Stimulated activated CD4-positive, alpha-beta T cell treated with anti-CD3 and anti-CD28 coated beads, Interleukin-15, amount 100 ng/mL, for 48 hours (primary cell): ENCODE measurements at regions not wholly inside any gene's neighbourhood (a gene's known extent, or its start where the extent isn't known, plus 50 kb on each side); places are given as distances from the start of the nearest gene placed in this dataset.
A peak's percentile ranks its signal among the peaks of the same experiment; 100 is the strongest.
"Not testable (repeated sequence)": the region's sequence is repeated elsewhere in the genome, so short reads cannot be mapped to it uniquely, and the experiment has no call there.

Source experiments
- DNase-seq, 2 donors: peaks; one replicate each; pipeline ENCODE4 v3.0.0-alpha.2; 2020; ENCODE audit warnings: low read depth in 2 of 2

DNA sequence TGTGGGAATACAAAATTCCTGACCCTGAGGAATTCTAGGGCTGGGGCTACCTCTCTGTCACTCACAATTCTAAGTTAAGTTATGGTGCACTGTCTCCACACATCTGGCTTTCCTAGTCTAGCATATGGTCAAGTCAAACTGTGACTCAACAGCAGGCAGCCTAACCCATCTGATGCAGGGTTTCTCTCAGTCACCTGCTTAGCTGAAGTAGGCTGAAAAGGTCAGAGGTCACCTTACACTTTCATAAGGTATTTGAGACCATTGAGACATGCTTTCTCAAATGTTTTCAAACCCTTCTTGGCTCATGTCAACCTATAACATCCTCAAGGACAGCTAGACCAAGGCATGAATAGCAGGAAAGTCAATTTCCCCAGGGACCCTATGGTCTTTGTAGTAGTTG, 196.5 kb upstream of the STK26 start:
- DNase-seq, result no peak

DNA sequence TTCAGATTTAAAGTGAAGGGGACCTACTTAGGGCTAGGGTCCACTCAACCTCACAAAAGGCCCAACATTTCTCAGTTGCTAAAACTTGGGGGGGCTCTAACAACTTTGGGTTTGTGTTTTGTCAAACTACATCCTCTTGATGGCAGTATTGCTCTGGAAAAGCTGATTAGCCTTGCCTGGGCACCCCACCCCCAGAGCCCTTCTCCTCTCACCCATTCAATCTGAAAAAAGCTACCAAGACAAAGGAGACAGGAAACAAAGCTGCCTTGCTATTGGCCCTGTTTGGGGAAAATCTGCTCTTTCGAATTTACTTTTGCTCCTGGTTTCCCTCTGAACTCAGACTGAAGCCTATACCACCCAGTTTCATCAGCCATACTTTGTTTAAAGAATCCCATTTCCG, 195.2 kb upstream of the STK26 start:
- DNase-seq, result peak; percentile 35 to 43

DNA sequence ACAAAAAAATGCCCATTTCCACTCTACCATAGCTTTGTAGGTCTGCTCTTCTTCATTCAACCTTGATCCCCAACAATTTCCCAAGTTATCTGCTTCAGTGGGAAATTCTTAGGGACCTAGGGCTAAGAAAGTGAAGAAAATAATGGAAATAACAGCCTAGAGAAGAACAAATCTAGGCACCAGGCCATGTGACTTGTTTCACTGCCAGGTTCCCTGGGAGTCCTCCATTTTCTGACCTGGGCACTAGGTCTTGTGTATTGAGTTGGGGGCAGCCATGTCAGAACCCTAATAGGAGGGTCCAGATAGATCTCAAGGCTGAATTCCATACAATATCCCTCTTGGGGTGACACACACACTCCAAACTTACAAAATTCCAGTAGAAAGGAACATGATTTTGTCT, 194.6 kb upstream of the STK26 start:
- no peak for DNase-seq

DNA sequence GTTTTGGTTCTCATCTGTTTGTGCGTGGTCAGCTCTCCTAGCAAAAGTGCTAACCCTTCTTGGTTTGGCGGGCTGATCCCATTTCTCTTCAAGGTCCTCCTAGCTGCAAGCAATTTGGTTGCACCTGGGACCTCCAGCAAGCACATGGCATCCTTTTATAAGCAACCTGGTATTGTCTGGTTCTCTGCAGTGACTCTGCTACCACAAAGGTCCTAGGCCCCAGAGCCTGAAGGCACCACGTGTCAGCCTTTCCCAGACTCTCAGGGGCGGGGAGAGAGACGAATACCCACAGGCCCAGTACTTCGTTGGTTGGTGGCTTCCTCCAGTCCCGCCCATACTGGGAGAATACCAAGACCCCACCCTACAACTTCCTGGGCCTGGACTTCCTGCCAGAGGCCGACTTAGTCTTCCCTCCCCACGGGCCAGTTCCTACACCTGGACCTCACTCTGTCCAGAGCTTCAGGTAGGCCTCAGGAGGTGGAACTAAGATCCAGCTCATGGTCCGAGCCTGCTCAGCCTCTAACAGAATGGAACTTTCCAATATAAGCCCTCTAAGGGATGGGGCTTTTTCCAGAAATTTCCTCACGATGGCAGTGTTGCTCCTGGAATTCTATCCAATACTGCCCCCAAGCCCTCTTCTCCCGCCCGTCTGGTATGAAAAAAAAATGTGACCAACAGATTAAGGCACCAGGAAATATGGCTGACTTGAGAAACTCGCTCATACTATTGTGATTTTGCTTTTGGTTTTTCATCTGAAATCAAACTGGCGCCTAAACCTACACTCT, 192.5 kb upstream of the STK26 start:
- DNase-seq, result peak; percentile 39 to 48

DNA sequence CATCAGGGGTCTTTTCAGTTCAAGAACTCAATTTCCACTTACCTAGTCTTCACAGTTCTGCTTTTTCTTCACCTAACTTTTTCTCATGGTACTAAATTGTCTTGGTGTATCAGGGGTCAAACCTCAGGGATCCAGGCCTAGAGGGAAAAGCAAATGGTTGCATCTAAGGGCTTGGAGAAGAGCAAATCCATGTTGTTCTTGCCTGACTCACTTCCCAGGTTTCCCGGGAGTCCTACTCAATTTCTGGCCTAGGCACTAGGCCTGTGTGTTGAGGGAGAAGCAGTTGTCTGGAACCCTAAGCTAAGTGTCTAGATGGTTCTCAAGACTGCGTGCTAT, 191.9 kb upstream of the STK26 start:
- DNase-seq, result no peak

DNA sequence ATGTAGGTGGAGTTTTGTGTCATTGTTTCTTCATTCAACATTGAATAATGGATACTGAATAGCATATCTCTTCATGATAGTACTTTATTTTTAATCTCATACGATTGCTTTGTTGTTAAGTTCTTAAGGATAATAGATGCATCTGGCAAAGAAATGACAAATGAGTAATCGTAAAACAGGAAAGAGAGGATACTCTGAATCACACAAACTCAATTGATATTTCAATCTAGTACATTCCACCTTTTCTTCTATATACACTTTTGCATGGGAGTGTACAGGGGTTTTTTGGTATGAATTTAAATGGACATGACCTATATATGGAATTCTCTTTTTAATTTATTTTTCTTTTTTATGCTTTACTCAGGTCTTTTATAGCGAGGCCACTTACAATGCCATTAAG, 186.9 kb upstream of the STK26 start:
- DNase-seq, result no peak

DNA sequence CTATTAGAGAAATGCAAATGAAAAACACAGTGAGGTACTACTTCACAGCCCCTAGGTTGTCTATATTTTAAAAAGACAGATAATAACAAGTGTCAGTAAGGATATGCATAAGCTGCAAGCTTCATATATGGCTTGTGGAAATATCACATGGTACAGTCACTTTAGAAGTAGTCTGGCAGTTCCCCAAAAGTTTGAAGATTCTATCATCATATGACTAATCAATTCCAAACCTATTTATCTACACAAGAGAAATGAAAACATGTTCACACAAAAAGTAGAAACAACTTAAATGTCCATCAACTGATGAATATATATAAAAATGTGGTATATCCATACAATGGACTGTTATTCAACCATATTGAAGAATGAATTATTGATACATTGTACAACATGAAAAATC, 185.8 kb upstream of the STK26 start:
- no peak for DNase-seq

DNA sequence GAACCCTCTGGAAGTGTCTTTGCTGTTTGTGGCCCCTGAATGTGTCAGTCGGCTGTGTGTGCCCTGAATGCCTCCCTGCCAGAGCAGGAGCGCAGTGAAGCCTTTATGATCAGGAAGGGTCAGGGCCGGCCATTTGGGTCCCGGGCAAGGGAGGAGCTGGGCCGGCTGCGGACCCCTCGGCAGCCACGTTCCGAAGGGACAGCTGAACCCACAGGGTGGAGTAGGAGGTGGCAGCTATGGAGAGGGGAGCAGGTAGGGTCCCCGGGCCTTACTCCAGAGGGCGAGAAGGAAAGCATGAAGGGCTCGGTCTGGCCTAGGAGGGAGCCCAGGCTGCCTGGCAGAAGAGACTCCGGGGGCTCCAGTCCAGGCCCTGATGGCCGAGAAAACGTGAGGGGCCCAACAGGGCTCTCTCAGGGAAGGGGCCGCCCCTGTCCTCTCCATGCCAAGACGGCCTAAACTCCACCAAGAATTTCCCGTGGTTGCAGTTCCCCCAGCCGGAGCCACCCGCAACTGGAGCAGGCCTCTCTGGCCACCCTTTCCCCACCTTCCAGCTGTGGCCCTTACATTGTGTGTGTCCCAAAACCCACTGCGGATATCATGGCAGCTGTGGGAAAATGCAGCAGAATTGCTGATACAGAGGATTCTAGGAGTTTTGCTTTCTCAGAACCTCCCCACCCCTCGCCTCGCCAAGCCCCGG, 182.2 kb upstream of the STK26 start:
- DNase-seq, result no peak

DNA sequence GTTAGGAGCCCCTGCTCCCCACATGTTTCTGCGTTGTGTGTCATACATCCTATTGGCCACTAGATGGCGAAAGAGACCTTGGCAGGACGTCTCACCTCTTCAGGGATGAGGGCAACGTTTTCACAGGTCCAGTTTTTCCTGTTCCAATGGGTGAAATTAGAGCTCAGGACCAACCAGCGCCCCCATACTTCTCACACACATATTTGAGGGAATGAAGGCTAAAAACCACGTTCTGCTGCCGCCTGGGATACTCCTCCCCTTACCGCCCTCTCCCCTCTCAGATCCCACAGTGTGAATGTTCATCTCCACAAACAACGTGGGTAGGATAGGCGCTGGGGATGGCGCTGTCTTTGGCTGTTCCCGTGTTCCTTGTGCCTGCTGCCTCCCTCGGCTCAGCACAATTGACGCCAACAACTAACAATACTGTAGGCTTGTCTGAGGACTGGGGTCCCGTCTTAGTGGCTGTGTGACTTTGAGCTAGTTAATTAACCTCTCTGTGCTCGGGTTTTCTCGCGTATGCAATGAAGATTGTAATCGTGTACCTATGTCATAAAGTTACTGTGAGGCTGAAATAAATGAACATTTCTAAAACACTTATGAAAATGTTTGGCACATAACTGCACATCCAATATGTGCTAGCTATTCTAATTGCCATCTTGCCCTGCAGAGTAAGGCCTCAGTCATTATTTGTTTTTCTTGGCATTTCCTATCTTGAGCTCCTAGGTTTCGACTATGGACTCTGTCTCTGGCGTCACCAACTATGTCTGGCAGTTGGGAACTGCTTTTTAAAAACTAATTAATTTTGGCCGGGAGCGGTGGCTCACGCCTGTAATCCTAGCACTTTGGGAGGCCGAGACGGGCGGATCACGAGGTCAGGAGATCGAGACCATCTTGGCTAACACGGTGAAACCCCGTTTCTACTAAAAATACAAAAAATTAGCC, 181.3 kb upstream of the STK26 start:
- DNase-seq, result peak in 1 of 2 donors; percentile 7

DNA sequence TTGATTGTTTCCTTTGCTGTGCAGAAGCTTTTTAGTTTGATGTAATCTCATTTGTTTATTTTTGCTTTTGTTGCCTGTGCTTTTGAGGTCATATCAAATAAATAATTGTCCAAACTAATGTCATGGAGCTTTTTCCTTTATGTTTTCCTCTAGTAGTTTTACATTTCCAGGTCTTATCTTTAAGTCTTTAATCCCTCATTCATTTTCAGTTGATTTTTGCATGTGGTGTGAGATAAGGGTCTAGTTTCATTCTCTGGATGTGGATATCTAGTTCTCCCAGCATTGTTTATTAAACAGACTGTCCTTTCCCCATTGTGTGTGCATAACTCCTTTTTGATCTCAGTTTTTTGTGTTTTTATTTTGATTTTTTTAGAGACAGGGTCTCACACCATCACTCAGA, 179.1 kb upstream of the STK26 start:
- DNase-seq, result no peak

DNA sequence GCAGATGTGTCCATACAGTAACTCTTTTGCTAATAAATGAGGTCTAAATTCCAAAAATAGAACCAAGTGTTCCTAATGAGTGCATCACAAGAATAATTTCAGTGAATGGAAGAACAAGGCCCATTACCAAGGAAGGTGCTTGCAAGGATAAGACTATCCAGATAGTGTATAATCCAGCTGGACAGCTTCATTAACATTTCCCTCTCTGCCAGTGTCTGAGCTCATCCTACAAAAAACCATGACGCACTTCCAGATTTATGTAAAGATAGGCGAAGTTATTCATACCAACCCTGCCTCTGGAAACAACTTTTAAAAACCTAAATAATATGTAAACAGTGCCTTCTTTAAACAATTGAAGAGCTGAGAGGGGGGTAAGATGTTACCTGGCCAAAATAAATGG, 177.9 kb upstream of the STK26 start:
- DNase-seq, result no peak

DNA sequence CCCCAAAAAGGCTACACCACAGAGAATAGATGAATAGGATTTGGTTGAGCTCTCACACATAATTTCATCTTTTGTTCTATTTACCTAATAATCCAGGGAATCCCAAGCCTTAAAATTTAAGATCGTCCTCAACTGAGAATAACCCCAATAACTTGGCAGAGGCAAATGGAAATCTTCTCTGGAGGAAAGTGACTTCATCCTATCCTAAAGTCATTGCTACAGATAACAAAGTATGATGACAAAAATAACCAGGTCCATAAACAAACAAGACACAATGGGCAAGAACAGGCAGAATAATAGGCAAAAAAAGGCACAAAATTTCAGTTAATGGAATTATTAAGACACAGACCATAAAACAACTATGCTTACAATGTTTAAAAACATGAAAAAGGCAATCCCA, 177.3 kb upstream of the STK26 start:
- no peak for DNase-seq

DNA sequence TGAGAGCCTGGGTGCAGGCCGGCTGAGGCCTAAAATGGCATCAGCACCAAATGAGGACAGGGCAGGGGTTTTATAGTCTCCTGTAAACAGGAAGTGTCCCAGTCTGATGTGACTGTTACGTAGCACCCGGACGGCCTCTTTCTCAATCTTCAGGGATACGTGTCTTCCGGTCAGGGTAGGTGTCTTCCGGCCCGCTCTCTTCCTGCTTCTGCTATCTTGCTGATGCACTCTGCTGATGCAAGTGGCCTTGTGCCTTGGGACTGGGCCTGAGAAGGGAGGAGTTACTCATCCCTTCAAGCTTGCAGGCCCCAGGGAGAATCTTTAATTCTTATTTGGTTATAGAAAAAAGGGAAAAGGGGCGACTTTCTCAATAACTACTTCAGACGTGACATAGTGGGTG, 172.1 kb upstream of the STK26 start:
- DNase-seq, result not testable (repeated sequence)

DNA sequence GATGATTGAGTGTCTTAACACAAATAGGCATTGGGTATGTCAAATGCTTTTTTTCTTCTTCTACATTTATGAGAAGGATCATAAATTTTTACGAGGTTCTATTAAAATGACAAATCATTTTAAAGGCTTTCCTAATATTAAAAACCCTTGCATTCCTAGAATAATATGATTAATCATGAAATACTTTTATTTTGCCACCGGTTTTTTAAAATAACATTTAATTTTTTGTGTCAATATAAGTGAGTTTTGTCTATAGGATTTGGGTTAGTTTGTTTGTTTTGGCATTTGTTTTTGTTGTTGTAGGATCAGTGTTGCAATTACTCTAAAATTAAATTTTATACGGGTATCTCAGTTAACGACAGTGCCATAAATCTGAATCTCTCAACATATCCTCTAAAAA, 169.7 kb upstream of the STK26 start:
- no peak for DNase-seq

DNA sequence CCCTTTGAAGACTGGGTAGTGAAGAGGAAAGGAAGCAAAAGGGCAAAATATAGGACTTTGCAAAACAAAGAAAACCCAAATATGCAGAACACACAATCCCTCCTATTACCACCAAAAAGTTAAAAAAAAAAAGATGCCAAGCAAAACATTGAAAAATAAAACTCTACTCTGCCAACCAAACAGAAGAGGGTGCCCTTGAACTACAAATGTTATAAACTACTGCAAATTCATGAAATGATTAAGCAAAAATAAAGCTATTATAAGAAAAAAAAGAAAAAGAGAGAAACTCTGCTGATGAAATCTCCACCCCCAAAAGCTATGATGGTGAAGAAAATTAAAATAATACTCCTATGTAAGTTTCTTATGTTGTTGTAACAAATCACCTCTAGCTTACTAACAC, 168.5 kb upstream of the STK26 start:
- DNase-seq, result no peak

DNA sequence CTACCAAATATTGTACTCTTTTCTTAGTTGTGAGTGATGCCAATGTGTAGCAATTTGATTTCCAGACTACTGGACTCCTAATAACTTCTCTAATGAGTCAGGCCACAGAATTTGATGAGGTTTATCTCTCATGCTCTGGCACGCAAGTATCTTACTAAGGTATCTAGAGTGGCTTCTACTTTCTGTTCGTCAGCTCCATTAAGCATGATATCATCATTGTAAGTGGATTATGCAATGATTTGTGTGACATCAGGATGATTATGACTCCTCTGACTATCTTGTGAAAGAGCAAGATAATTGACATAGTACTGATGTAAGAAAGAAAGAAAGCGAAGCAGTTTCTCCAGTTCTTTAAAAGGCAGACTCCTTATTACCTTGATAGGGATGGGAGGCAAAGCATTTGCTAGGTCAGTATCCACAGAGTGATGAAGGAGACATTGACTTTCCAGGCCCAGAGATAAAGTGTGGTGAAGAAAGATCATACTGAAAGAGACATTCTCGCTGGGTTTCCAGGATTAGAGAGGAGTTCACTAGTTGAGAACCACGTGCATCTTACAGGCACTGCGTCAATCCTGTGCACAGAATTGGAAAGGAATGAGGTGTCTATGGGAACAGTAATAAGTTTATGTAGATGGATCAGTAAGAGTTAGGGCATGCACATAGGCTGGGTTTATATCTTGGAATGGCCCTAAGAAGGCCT, 161.9 kb upstream of the STK26 start:
- no peak for DNase-seq

DNA sequence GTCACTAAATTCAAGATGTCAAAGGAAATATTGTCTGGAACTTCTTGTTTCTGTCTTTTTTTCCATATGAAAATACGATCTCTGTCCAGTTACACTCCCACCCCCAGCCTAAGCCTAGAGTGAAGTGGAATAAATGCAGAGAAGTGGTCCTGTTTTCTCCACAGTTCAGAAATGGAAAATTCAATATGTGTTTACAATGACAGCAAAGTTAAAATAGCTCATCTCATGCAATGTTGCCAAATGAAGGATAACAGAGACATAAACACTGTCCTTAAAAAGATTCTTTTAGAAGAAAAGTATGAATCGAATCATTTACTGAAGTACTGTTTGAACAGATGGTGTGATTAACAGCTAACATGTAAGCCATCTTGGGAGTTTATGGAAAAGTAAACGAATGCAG, 160.8 kb upstream of the STK26 start:
- no peak for DNase-seq

DNA sequence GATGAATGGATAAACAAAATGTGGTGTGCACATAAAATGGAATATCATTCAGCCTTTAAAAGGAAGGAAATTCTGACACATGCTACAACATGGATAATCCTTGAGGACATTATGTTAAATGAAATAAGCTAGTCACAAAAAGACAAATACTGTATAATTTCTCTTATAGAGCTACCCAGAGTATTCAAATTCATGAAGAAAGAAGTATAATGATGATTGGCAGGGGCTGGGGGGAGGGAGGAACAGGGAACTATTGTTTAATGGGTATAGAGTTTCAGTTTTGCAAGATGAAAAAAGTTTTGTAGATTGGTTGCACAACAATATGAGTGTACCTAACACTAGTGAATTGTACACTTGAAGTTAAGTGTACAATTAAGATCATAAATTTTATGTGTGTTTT, 153.9 kb upstream of the STK26 start:
- DNase-seq, result no peak

DNA sequence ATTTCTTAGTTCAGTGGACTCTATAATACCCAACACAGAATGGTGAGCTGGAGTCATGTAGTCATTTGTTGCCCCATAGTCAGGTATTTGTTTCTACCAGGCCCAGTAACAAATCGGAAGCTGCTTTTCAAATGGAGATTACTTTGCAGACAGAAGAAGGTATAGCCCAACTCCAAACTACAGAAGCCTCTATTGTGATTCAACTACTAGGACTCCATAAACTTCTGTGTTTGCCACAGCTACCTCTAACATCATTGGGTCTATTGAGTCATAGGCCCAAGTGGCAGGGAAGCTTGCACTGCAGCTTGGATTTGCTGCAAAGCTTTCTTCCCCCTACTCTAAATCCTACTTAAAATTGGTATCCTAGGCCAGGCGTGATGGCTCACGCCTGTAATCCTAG, 148.8 kb upstream of the STK26 start:
- DNase-seq, result no peak

DNA sequence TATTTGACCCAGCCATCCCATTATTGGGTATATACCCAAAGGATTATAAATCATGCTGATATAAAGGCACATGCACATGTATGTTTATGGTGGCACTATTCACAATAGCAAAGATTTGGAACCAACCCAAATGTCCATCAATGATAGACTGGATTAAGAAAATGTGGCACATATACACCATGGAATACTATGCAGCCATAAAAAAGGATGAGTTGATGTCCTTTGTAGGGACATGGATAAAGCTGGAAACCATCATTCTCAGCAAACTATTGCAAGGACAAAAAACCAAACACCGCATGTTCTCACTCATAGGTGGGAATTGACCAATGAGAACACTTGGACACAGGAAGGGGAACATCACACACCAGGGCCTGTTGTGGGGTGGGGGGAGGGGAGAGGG, 147.3 kb upstream of the STK26 start:
- not testable (repeated sequence) for DNase-seq

DNA sequence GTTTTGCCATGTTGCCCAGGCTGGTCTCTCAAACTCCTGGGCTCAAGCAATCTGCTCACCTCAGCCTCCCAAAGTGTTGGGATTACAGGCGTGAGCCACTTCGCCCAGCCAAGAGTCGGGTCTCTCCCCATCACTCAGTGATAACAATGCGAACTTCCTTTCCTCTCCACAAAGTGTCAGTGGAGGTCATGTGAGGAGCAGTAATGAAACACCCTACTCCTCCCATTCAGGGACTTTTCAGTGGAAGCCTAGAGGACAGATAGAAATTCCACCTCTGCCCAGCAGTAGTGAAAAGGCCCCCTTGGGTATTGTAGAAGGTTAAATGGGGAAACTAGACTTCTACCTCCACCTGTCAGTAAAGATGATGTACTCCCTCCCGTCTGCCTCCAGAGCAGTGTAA, 141.9 kb upstream of the STK26 start:
- no peak for DNase-seq

DNA sequence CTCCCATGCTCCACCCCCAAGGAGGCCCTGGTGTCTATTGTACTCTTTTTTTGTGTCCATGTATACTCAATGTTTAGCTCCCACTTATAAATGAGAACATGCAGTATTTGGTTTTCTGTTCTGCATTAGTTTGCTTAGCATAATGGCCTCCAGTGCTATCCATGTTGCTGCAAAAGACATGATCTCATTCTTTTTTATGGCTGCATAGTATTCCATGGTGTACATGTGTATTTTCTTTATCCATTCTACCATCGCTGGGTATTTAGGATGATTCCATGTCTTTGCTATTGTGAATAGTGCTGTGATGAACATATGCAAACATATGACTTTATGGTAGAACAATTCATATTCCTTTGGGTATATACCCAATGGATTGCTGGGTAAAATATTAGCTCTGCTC, 138.1 kb upstream of the STK26 start:
- DNase-seq, result not testable (repeated sequence)
